H1 (cell line): ENCODE measurements at regions not wholly inside any gene's neighbourhood (a gene's known extent, or its start where the extent isn't known, plus 50 kb on each side); places are given as distances from the start of the nearest gene placed in this dataset.

Experiments used
- BCL11A ChIP-seq, 2 experiments: IDR thresholded peaks; one replicate each; pipeline ENCODE4 v1.6.1; 2011; ENCODE audit warnings: low read depth in 2 of 2, low read length in 2 of 2, mild to moderate bottlenecking in 2 of 2
- CTCF ChIP-seq, 3 experiments: IDR thresholded peaks; 1 replicate in 2 of 3; 2 replicates in 1 of 3; pipeline versions ENCODE4 v1.5.1 to v1.6.1; 2011; ENCODE audit warnings: low read length in 3 of 3, mild to moderate bottlenecking in 3 of 3, inconsistent platforms in 2 of 3, low read depth in 1 of 3, moderate library complexity in 1 of 3; ENCODE audit not compliant: insufficient read depth in 1 of 3; ENCODE audit errors: control extremely low read depth in 1 of 3
- EGR1 ChIP-seq: IDR thresholded peaks from 2 replicates; pipeline ENCODE4 v1.6.1; 2011; ENCODE audit warnings: low read depth, low read length, borderline replicate concordance
- JUN ChIP-seq: IDR thresholded peaks from 2 replicates; pipeline ENCODE4 v1.6.1; 2011; ENCODE audit warnings: low read depth, mild to moderate bottlenecking, improper control_type of control experiment, low read length
- JUND ChIP-seq: IDR thresholded peaks from 2 replicates; pipeline ENCODE4 v1.6.1; 2011; ENCODE audit warnings: mild to moderate bottlenecking, improper control_type of control experiment, low read length
- MAFK ChIP-seq: IDR thresholded peaks from 2 replicates; pipeline ENCODE4 v1.6.1; 2012; ENCODE audit warnings: low read depth, mild to moderate bottlenecking, improper control_type of control experiment, low read length
- POLR2A ChIP-seq, 2 experiments: IDR thresholded peaks; 1 replicate in 1 of 2; 2 replicates in 1 of 2; pipeline ENCODE4 v1.6.1; 2011; ENCODE audit warnings: low read depth in 2 of 2, low read length in 2 of 2, mild to moderate bottlenecking in 2 of 2; ENCODE audit errors: control extremely low read depth in 1 of 2
- POLR2AphosphoS5 ChIP-seq: IDR thresholded peaks from 2 replicates; pipeline ENCODE4 v1.6.1; 2011; ENCODE audit warnings: low read depth, low read length
- RFX5 ChIP-seq: IDR thresholded peaks from 2 replicates; pipeline ENCODE4 v1.6.1; 2011; ENCODE audit warnings: low read depth, low read length, improper control_type of control experiment, borderline replicate concordance
- RXRA ChIP-seq: IDR thresholded peaks from 2 replicates; pipeline ENCODE4 v1.6.1; 2011; ENCODE audit warnings: low read depth, mild to moderate bottlenecking, low read length, moderate library complexity; ENCODE audit not compliant: insufficient read depth
- SIN3A ChIP-seq, 2 experiments: IDR thresholded peaks in 1 of 2; conservative IDR thresholded peaks in 1 of 2; 2 replicates each; pipeline ENCODE4 v1.6.1; 2011 to 2012; ENCODE audit warnings: low read length in 2 of 2, improper control_type of control experiment in 1 of 2, low read depth in 1 of 2, mild to moderate bottlenecking in 1 of 2
- SP1 ChIP-seq: IDR thresholded peaks from 2 replicates; pipeline ENCODE4 v1.6.1; 2011; ENCODE audit warnings: low read depth, low read length
- TAF1 ChIP-seq: IDR thresholded peaks from 2 replicates; pipeline ENCODE4 v1.6.1; 2011; ENCODE audit warnings: mild to moderate bottlenecking, low read depth, low read length
- ZNF274 ChIP-seq: IDR thresholded peaks from 2 replicates; pipeline ENCODE4 v1.7.0; 2012; ENCODE audit warnings: low read length, borderline replicate concordance; ENCODE audit errors: extremely low read depth

DNA sequence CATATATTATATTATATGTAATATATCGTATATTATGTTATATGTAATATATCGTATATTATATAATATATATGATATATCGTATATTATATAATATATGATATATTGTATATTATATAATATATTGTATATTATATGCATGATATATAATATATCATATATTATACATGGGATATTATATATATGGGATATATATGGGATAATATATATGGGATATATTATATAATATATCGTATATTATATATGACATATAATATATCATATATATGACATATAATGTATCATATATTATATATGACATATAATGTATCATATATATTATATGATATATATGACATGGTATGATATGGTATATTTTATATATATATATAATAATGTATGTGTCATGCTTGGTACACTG is 79.5 kb upstream of the CALM2 start:
- TF ChIP-seq CTCF (IDR thresholded peaks at IDR 0.05; ENCODE audit: control extremely low read depth in 1 of 3, insufficient read depth in 1 of 3, low read depth in 1 of 3, low read length in 3 of 3), result no peak
- no peak for TF ChIP-seq TAF1
- no peak for TF ChIP-seq RFX5
- no peak for TF ChIP-seq SP1
- TF ChIP-seq BCL11A (IDR thresholded peaks at IDR 0.05; ENCODE audit: low read depth in 2 of 2, low read length in 2 of 2), result no peak
- no peak for TF ChIP-seq POLR2AphosphoS5
- TF ChIP-seq MAFK, result no peak
- no peak for TF ChIP-seq POLR2A (IDR thresholded peaks at IDR 0.05; ENCODE audit: control extremely low read depth in 1 of 2, low read depth in 2 of 2, low read length in 2 of 2)
- no peak for TF ChIP-seq ZNF274
- no peak for TF ChIP-seq EGR1
- TF ChIP-seq SIN3A (conservative IDR thresholded peaks at IDR 0.05 in 1 of 2, IDR thresholded peaks at IDR 0.05 in 1 of 2; ENCODE audit: low read depth in 1 of 2, low read length in 2 of 2), result no peak
- TF ChIP-seq RXRA, result no peak
- no peak for TF ChIP-seq JUN
- TF ChIP-seq JUND, result no peak
